ENCODE measurements at regions not wholly inside any gene's neighbourhood (a gene's known extent, or its start where the extent isn't known, plus 50 kb on each side); places are given as distances from the start of the nearest gene placed in this dataset.

GRCh38 chr4:10809905-10810304 is 125.3 kb upstream of the CLNK start:
- TF ChIP-seq CTCF (IDR thresholded peaks at IDR 0.05; ENCODE audit: borderline replicate concordance, extremely low read depth, low read length, poor library complexity, severe bottlenecking) (no peak), EZH2 (IDR thresholded peaks at IDR 0.05; ENCODE audit: borderline replicate concordance, low read depth, low read length, severe bottlenecking) (no peak)

Measured in DND-41 (cell line).